CD4-positive, alpha-beta T cell treated with Interleukin-15 for 4 hours (primary cell): ENCODE measurements at regions not wholly inside any gene's neighbourhood (a gene's known extent, or its start where the extent isn't known, plus 50 kb on each side); places are given as distances from the start of the nearest gene placed in this dataset.
"Not testable (repeated sequence)": the region's sequence is repeated elsewhere in the genome, so short reads cannot be mapped to it uniquely, and the experiment has no call there.

ENCODE experiments used
- DNase-seq: peaks from one replicate; pipeline ENCODE4 v3.0.0-alpha.2; 2020; ENCODE audit warnings: low spot score

GRCh38 chr13:103894626-103895025, 828.4 kb upstream of the SLC10A2 start:
- DNase-seq = no peak

GRCh38 chr13:103884101-103884723, 818.0 kb upstream of the SLC10A2 start:
- DNase-seq = no peak

GRCh38 chr13:103883698-103884097, 817.5 kb upstream of the SLC10A2 start:
- no peak for DNase-seq

GRCh38 chr13:103883164-103883563, 816.9 kb upstream of the SLC10A2 start:
- DNase-seq = no peak

- DNase-seq = not testable (repeated sequence)
These were observed 813.9 kb upstream of the SLC10A2 start for GRCh38 chr13:103880146-103880545.

GRCh38 chr13:103878891-103879605, 812.8 kb upstream of the SLC10A2 start:
- no peak for DNase-seq

GRCh38 chr13:103876571-103876970, 810.4 kb upstream of the SLC10A2 start:
- DNase-seq = no peak

- no peak for DNase-seq
These were observed 807.5 kb upstream of the SLC10A2 start for GRCh38 chr13:103873725-103874124.

- no peak for DNase-seq
These were observed 799.8 kb upstream of the SLC10A2 start for GRCh38 chr13:103866048-103866447.

- no peak for DNase-seq
These were observed 796.3 kb upstream of the SLC10A2 start for GRCh38 chr13:103862525-103862924.

- no peak for DNase-seq
These were observed 793.7 kb upstream of the SLC10A2 start for GRCh38 chr13:103859952-103860351.

GRCh38 chr13:103852036-103852435, 785.8 kb upstream of the SLC10A2 start:
- no peak for DNase-seq

GRCh38 chr13:103844471-103844870, 778.3 kb upstream of the SLC10A2 start:
- DNase-seq = no peak

- DNase-seq = no peak
These were observed 773.2 kb upstream of the SLC10A2 start for GRCh38 chr13:103839460-103839859.

- DNase-seq = no peak
These were observed 768.8 kb upstream of the SLC10A2 start for GRCh38 chr13:103835052-103835451.

- no peak for DNase-seq
These were observed 767.2 kb upstream of the SLC10A2 start for GRCh38 chr13:103833294-103833852.

- no peak for DNase-seq
These were observed 749.4 kb upstream of the SLC10A2 start for GRCh38 chr13:103815619-103816018.

- no peak for DNase-seq
These were observed 746.8 kb upstream of the SLC10A2 start for GRCh38 chr13:103812971-103813370.

- no peak for DNase-seq
These were observed 746.3 kb upstream of the SLC10A2 start for GRCh38 chr13:103812558-103812957.

- no peak for DNase-seq
These were observed 743.8 kb upstream of the SLC10A2 start for GRCh38 chr13:103810026-103810425.

- no peak for DNase-seq
These were observed 739.6 kb upstream of the SLC10A2 start for GRCh38 chr13:103805771-103806170.

GRCh38 chr13:103803349-103803748, 737.1 kb upstream of the SLC10A2 start:
- no peak for DNase-seq

GRCh38 chr13:103799028-103799427, 732.8 kb upstream of the SLC10A2 start:
- DNase-seq = no peak
